ENCODE measurements at regions not wholly inside any gene's neighbourhood (a gene's known extent, or its start where the extent isn't known, plus 50 kb on each side); places are given as distances from the start of the nearest gene placed in this dataset.

- no peak for DNase-seq (ENCODE audit: low spot score)
Measured at GRCh38 chr4:14787221-14787620, 215.1 kb upstream of the CPEB2 start.

GRCh38 chr4:14787894-14788293 is 214.4 kb upstream of the CPEB2 start:
- DNase-seq (ENCODE audit: low spot score) = peak; percentile 44

GRCh38 chr4:14790494-14790893 is 211.8 kb upstream of the CPEB2 start:
- DNase-seq (ENCODE audit: low spot score) = peak; percentile 18

GRCh38 chr4:14792702-14793227 is 209.5 kb upstream of the CPEB2 start:
- peak; percentile 74 for DNase-seq (ENCODE audit: low spot score)

GRCh38 chr4:14800977-14801376 is 201.3 kb upstream of the CPEB2 start:
- DNase-seq (ENCODE audit: low spot score) = peak; percentile 8

- no peak for DNase-seq (ENCODE audit: low spot score)
Measured at GRCh38 chr4:14802596-14802995, 199.7 kb upstream of the CPEB2 start.

- DNase-seq (ENCODE audit: low spot score) = no peak
Measured at GRCh38 chr4:14807856-14808255, 194.4 kb upstream of the CPEB2 start.

- no peak for DNase-seq (ENCODE audit: low spot score)
Measured at GRCh38 chr4:14809203-14809602, 193.1 kb upstream of the CPEB2 start.

- no peak for DNase-seq (ENCODE audit: low spot score)
Measured at GRCh38 chr4:14810121-14810520, 192.2 kb upstream of the CPEB2 start.

- DNase-seq (ENCODE audit: low spot score) = no peak
Measured at GRCh38 chr4:14810568-14810967, 191.7 kb upstream of the CPEB2 start.

GRCh38 chr4:14812101-14812500 is 190.2 kb upstream of the CPEB2 start:
- DNase-seq (ENCODE audit: low spot score) = no peak

GRCh38 chr4:14816623-14817261 is 185.5 kb upstream of the CPEB2 start:
- no peak for DNase-seq (ENCODE audit: low spot score)

- no peak for DNase-seq (ENCODE audit: low spot score)
Measured at GRCh38 chr4:14824189-14824588, 178.1 kb upstream of the CPEB2 start.

- peak; percentile 35 for DNase-seq (ENCODE audit: low spot score)
Measured at GRCh38 chr4:14827111-14827510, 175.2 kb upstream of the CPEB2 start.

- DNase-seq (ENCODE audit: low spot score) = no peak
Measured at GRCh38 chr4:14829795-14830194, 172.5 kb upstream of the CPEB2 start.

GRCh38 chr4:14831416-14831815 is 170.9 kb upstream of the CPEB2 start:
- DNase-seq (ENCODE audit: low spot score) = peak; percentile 25

- no peak for DNase-seq (ENCODE audit: low spot score)
Measured at GRCh38 chr4:14833053-14833452, 169.2 kb upstream of the CPEB2 start.

- no peak for DNase-seq (ENCODE audit: low spot score)
Measured at GRCh38 chr4:14834382-14834781, 167.9 kb upstream of the CPEB2 start.

GRCh38 chr4:14835288-14835687 is 167.0 kb upstream of the CPEB2 start:
- DNase-seq (ENCODE audit: low spot score) = no peak

GRCh38 chr4:14835708-14836425 is 166.4 kb upstream of the CPEB2 start:
- no peak for DNase-seq (ENCODE audit: low spot score)

- no peak for DNase-seq (ENCODE audit: low spot score)
Measured at GRCh38 chr4:14837860-14838259, 164.4 kb upstream of the CPEB2 start.

GRCh38 chr4:14841801-14842768 is 160.2 kb upstream of the CPEB2 start:
- DNase-seq (ENCODE audit: low spot score) = no peak
